GM10248 (cell line): ENCODE measurements at regions not wholly inside any gene's neighbourhood (a gene's known extent, or its start where the extent isn't known, plus 50 kb on each side); places are given as distances from the start of the nearest gene placed in this dataset.

ENCODE experiments used
- CTCF ChIA-PET: fragments of 300-600 bp; sonication (Branson Sonifier 250); formaldehyde crosslinking; extraction: SDS; loops from one replicate; lab custom pipeline; 2021; ENCODE audit warnings: antibody characterized with exemption; lab: Yijun Ruan, JAX
- POLR2A ChIA-PET: fragments of 350-650 bp; sonication (Branson Sonifier 250); formaldehyde crosslinking; extraction: SDS; loops from one replicate; lab custom pipeline; 2020; ENCODE audit warnings: antibody characterized with exemption; lab: Yijun Ruan, JAX
- DNase-seq: peaks from one replicate; pipeline ENCODE4 v3.0.0; 2012; ENCODE audit errors: extremely low spot score
- TF ChIP-seq, protein P1 (sequence below): IDR thresholded peaks from 2 replicates; pipeline ENCODE4 v1.5.1; 2012; ENCODE audit warnings: mild to moderate bottlenecking, low read depth; ENCODE audit errors: extremely low read depth, missing control alignments, control extremely low read depth

DNA sequence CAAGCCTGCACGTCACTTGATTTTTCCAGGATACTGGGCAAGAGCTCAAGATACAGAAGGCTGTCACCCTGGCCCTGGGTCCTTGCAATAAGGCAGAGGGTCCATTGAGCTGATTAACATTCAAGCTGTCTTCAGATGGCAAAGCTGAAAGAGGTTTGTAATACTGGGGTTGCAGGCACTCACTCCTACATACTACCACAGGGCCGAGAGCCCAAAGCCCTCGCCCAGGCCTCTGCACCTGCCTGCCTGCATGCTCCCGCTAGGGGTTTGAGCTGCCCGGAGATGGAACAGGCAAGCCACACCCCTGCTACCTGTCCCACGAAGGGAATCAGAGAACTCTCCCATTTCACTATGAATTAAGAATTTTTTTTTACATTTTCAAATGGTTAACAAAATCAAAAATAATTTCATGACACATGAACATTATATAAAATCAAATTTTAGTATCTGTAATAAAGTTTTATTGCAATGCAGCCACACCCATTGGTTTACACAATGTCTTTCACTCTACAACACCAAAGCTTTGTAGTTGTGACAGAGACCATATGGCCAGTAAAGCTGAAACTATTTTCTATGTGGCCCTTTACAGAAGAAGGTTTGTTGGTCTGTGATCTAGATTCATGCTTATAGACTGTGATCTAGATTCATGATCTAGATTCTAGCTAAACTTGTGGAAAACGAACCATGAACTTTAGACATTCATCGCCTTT, 530.4 kb upstream of the IGFBP7 start:
- DNase-seq: no peak

DNA sequence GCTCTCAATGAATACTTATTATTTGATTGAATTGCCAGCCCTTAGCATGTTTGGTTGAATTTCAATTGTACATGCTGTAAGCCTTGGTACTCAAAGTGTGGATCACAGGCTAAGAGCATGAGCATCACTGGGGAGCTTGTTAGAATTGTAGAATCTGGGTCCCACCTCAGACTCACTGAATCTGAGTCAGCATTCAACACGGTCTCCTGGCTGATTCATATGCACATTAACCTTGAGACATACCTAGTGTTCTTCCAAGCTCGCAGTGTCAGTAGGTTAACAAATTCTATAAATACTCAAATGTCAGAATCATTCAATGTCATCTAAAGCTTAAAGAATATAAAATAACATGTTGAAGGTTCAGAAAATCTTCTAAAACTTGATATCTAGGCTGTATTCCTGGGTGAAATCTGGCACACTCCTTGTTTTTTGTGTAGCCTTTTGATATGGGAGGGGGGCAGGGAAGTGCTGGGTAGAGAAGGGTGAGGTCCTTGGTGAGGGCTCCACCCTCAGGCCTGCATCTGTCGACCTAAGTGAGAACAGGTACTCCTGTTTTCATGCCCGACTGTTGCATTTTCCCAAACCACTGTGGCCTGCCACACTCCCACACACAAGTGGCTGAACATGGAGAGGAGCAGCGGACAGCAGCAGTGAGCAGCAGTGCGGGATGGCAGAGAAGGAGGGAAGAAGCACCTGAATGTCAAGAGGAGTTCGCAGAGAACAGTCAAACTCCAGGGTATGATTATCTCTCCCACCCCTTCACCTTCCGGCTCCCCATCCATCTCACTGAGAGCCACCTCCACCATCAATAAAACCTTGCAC, 529.6 kb upstream of the IGFBP7 start:
- no peak for DNase-seq
- POLR2A ChIA-PET: no interaction called here
- CTCF ChIA-PET: interaction anchor here (1.0 kb wide), 1 partner anchor 475 kb away, joined by 3 read pairs; no protein-coding TSS in a partner anchor
- TF ChIP-seq, protein P1, sequence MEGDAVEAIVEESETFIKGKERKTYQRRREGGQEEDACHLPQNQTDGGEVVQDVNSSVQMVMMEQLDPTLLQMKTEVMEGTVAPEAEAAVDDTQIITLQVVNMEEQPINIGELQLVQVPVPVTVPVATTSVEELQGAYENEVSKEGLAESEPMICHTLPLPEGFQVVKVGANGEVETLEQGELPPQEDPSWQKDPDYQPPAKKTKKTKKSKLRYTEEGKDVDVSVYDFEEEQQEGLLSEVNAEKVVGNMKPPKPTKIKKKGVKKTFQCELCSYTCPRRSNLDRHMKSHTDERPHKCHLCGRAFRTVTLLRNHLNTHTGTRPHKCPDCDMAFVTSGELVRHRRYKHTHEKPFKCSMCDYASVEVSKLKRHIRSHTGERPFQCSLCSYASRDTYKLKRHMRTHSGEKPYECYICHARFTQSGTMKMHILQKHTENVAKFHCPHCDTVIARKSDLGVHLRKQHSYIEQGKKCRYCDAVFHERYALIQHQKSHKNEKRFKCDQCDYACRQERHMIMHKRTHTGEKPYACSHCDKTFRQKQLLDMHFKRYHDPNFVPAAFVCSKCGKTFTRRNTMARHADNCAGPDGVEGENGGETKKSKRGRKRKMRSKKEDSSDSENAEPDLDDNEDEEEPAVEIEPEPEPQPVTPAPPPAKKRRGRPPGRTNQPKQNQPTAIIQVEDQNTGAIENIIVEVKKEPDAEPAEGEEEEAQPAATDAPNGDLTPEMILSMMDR: no peak

More for the DNA sequence above, 530.4 kb upstream of the IGFBP7 start:
- POLR2A ChIA-PET: no interaction called here
- TF ChIP-seq, protein P1: no peak
- CTCF ChIA-PET: interaction anchor here (1.0 to 2.0 kb wide), 4 partner anchors 8 to 476 kb away, joined by 3 to 5 read pairs (median 4); no protein-coding TSS in a partner anchor

DNA sequence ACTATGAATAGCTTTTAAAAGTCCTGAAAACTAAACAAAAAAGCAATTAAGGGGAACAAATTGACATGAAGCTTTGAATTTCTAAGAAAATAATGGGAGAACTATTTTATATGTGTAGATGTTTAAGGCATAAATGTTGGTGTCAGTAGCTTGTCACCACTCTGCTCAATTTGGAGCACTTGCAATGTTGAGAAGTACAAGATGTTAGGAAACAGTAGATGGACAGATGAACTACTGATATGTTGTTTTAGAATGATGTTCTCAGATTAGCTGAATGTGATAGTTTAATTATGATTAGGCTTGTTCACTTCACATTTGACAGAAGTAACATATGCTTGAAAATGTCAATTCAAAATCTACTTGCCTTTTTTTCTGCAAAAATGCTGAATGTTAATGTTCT, 525.7 kb upstream of the IGFBP7 start:
- POLR2A ChIA-PET: no interaction called here
- no peak for DNase-seq
- CTCF ChIA-PET: no interaction called here
- TF ChIP-seq, protein P1: no peak

DNA sequence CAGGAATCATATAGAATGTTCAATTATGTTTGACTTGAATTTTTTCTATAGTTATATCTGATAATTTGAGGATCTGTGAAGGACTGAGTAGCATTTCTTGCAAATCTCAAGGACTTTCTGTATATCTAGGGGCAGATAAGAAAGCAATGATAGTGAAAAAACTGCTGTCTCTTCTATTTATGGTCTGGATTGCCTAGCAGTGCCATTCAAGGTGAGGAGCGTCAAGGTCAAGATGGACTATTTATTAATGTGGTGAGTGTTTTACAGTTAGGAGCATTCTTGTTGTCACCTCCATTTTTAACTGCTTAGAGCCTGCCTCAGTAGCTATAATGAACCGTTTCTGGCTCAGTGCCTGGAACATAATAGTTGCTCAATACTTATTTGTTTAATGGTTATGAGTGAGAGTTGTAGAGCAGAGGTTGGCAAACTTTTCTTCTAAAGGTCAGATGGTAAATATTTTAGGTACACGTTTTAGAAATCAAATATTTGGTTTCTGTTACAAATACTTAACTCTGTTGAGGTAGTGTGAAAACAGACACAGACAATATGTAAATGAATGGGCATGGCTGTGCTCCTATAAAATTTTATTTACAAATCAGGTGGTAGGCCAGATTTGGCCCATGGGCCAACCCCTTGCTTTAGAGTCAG, 523.2 kb upstream of the IGFBP7 start:
- ChIA-PET CTCF (interaction anchor here (1.6 kb wide), 1 partner anchor 8 kb away, joined by 5 read pairs; no protein-coding TSS in a partner anchor), POLR2A (no interaction called here)
- TF ChIP-seq, protein P1: no peak
- no peak for DNase-seq

- ChIA-PET POLR2A (no interaction called here), CTCF (interaction anchor here (1.6 kb wide), 1 partner anchor 9 kb away, joined by 5 read pairs; no protein-coding TSS in a partner anchor)
- DNase-seq: no peak
- TF ChIP-seq, protein P1: no peak
These were observed 522.4 kb upstream of the IGFBP7 start for GRCh38 chr4:57632564-57632963.

DNA sequence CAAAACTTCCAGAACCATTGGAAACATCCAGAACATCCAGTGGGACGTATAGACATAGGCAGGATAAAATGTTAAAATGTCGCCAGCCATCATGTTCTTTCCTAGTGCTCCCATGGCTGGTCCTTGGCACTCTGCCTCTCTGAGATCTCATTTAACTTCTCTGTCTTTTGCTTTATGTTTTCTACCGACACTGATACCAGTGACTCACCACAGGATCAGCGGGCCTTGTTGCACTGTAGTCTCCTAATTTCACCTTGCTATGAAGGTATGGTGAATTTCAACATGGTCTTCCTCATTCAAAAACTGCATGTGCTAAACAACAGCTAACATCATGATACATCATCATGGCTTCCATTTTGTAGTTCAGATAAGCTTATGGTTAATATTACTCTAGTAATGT, 521.0 kb upstream of the IGFBP7 start:
- POLR2A ChIA-PET: no interaction called here
- TF ChIP-seq, protein P1: no peak
- CTCF ChIA-PET: no interaction called here
- no peak for DNase-seq
